ENCODE measurements at regions not wholly inside any gene's neighbourhood (a gene's known extent, or its start where the extent isn't known, plus 50 kb on each side); places are given as distances from the start of the nearest gene placed in this dataset.
"Not testable (repeated sequence)": the region's sequence is repeated elsewhere in the genome, so short reads cannot be mapped to it uniquely, and the experiment has no call there.

GRCh38 chr7:56219017-56219416, 102.8 kb upstream of the NUPR2 start:
- no peak for ATAC-seq
- Histone ChIP-seq H3K4me3 (no peak overlapping the region), H3K4me1 (no peaks in the 10 kb centered on the region), H3K9me3 (peaks cover 0 to 22% (median 0%) of the 10 kb centered on the region in 3 donors), H3K36me3 (no peaks in the 10 kb centered on the region), H3K27ac (no peak overlapping the region), H3K27me3 (no peaks in the 10 kb centered on the region)
- WGBS, 2 donors (ENCODE audit: low coverage in 1 of 2): 30% methylated on average over 5 of the region's 5 CpGs; no CpG with 5 or more reads in 1 of the 2 donors
- TF ChIP-seq CTCF (IDR thresholded peaks at IDR 0.05) (no peak), EP300 (IDR thresholded peaks at IDR 0.05) (no peak), POLR2AphosphoS5 (IDR thresholded peaks at IDR 0.05) (no peak), POLR2A (IDR thresholded peaks at IDR 0.05) (no peak)

GRCh38 chr7:56218510-56218909, 102.3 kb upstream of the NUPR2 start:
- WGBS, 2 donors (ENCODE audit: low coverage in 1 of 2): 66 to 73% methylated on average over 3 to 4 of the region's 4 CpGs
- TF ChIP-seq POLR2AphosphoS5 (IDR thresholded peaks at IDR 0.05): no peak
- TF ChIP-seq EP300 (IDR thresholded peaks at IDR 0.05): no peak
- no peak for TF ChIP-seq CTCF (IDR thresholded peaks at IDR 0.05)
- TF ChIP-seq POLR2A (IDR thresholded peaks at IDR 0.05): no peak
- ATAC-seq: no peak
- H3K36me3 ChIP-seq: no peaks in the 10 kb centered on the region
- no peak overlapping the region for H3K4me3 ChIP-seq
- no peaks in the 10 kb centered on the region for H3K4me1 ChIP-seq
- H3K9me3 ChIP-seq: peaks cover 0 to 25% (median 0%) of the 10 kb centered on the region in 3 donors
- no peak overlapping the region for H3K27ac ChIP-seq
- H3K27me3 ChIP-seq: no peaks in the 10 kb centered on the region

- no peak for TF ChIP-seq EP300 (IDR thresholded peaks at IDR 0.05)
- TF ChIP-seq POLR2A (IDR thresholded peaks at IDR 0.05): no peak
- no peak for TF ChIP-seq POLR2AphosphoS5 (IDR thresholded peaks at IDR 0.05)
- TF ChIP-seq CTCF (IDR thresholded peaks at IDR 0.05): no peak
- Histone ChIP-seq H3K4me1 (no peaks in the 10 kb centered on the region), H3K36me3 (no peaks in the 10 kb centered on the region), H3K4me3 (no peak overlapping the region), H3K27me3 (no peaks in the 10 kb centered on the region), H3K9me3 (peaks cover 0 to 28% (median 0%) of the 10 kb centered on the region in 3 donors), H3K27ac (no peak overlapping the region)
- 85 to 100% methylated on average over 1 of the region's 1 CpG for WGBS, 2 donors (ENCODE audit: low coverage in 1 of 2)
- ATAC-seq: no peak
These were observed 97.4 kb upstream of the NUPR2 start for GRCh38 chr7:56213574-56213973.

GRCh38 chr7:56206420-56206819, 90.2 kb upstream of the NUPR2 start:
- no peaks in the 10 kb centered on the region for H3K4me1 ChIP-seq
- no peak for TF ChIP-seq POLR2AphosphoS5 (IDR thresholded peaks at IDR 0.05)
- TF ChIP-seq CTCF (IDR thresholded peaks at IDR 0.05): no peak
- no peak for TF ChIP-seq EP300 (IDR thresholded peaks at IDR 0.05)
- TF ChIP-seq POLR2A (IDR thresholded peaks at IDR 0.05): no peak
- 17 to 38% methylated on average over 1 of the region's 1 CpG for WGBS, 2 donors (ENCODE audit: low coverage in 1 of 2)

GRCh38 chr7:56199639-56200038, 83.4 kb upstream of the NUPR2 start:
- Histone ChIP-seq H3K27me3 (no peaks in the 10 kb centered on the region), H3K9me3 (peaks cover 0 to 13% (median 0%) of the 10 kb centered on the region in 3 donors), H3K4me1 (no peaks in the 10 kb centered on the region), H3K4me3 (no peak overlapping the region), H3K36me3 (no peaks in the 10 kb centered on the region), H3K27ac (no peak overlapping the region)
- ATAC-seq: no peak
- no peak for TF ChIP-seq EP300 (IDR thresholded peaks at IDR 0.05)
- no peak for TF ChIP-seq POLR2A (IDR thresholded peaks at IDR 0.05)
- TF ChIP-seq CTCF (IDR thresholded peaks at IDR 0.05): no peak
- no peak for TF ChIP-seq POLR2AphosphoS5 (IDR thresholded peaks at IDR 0.05)
- WGBS, 2 donors (ENCODE audit: low coverage in 1 of 2): 42 to 56% methylated on average over 3 to 4 of the region's 4 CpGs

More at GRCh38 chr7:56206420-56206819, 90.2 kb upstream of the NUPR2 start:
- no peaks in the 10 kb centered on the region for H3K27me3 ChIP-seq
- H3K4me3 ChIP-seq: no peak overlapping the region
- no peak for ATAC-seq
- no peaks in the 10 kb centered on the region for H3K9me3 ChIP-seq
- no peak overlapping the region for H3K27ac ChIP-seq
- H3K36me3 ChIP-seq: no peaks in the 10 kb centered on the region

- H3K9me3 ChIP-seq: peaks cover 0 to 13% (median 0%) of the 10 kb centered on the region in 3 donors
- ATAC-seq: not testable (repeated sequence)
These were observed 80.0 kb upstream of the NUPR2 start for GRCh38 chr7:56196195-56196594.

More at GRCh38 chr7:56196195-56196594, 80.0 kb upstream of the NUPR2 start:
- not testable (repeated sequence) for H3K4me1 ChIP-seq, H3K27me3 ChIP-seq, H3K36me3 ChIP-seq, H3K27ac ChIP-seq, H3K4me3 ChIP-seq
- 56 to 85% methylated on average over 3 to 5 of the region's 8 CpGs for WGBS, 2 donors (ENCODE audit: low coverage in 1 of 2)
